NCI-H128 (cell line): ENCODE measurements at regions not wholly inside any gene's neighbourhood (a gene's known extent, or its start where the extent isn't known, plus 50 kb on each side); places are given as distances from the start of the nearest gene placed in this dataset.

ENCODE experiments used
- DNase-seq: peaks from one replicate; lab custom pipeline; 2025; ENCODE audit not compliant: unreplicated experiment; lab: John Stamatoyannopoulos, UW

- DNase-seq, result no peak
Measured at GRCh38 chr2:19300961-19301360, 57.5 kb downstream of the OSR1 start.

DNA sequence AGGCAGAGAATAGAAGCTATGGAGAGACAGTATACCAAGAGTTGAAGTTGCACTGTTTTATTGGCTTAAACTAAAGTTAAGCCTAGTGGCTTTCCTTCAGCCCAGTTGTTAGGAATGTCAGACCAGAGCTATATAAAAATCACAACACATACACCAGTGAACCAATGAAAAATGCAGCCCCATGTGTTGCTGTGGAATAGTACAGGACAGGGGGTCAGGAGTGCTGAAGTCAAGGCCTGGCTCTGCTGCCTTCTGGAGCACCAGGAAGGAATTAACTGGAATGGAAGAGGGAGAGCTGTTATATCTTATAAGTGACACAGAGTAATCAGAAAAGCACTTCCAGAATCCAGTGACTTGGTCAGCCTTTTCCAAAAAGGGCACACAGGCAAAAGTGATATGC lies 58.9 kb downstream of the OSR1 start:
- no peak for DNase-seq

DNA sequence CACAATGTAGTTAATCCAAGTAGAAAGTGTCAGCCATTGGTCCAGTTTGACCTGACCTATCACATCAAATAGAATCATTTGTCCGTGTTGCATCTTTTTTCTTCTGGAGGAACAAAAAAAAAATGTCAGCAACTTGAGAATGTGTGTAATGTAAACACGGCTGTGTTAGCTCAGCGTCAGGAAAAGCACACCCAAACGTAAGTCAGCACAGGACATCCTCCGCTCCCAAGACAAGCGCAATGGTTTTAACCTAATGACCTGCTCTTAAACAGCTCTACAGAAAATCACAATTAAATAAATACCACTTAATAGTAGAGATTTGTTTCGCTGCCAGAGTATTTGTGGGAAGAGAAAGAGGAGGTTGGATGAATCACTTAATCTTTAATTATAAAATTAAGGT lies 59.4 kb downstream of the OSR1 start:
- no peak for DNase-seq

DNA sequence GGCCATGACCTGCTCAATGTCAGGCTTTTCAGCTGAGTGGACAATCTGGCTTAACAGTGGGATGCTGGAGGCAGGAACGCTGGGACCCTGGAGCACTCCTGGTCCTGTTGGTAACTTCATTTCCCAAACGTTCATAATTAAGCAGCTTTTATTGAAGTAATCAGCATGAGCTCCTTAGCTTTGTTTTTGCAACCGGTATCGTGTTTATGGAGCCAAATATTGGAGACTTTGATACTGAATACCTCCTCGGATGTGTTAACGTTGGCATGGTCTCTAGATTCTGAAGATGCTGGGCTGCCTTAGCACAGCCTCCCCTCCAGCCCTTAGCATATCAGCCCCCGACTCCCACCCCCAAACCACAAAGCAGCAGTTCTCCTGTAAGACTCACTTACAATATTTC lies 60.7 kb downstream of the OSR1 start:
- DNase-seq, result no peak

GRCh38 chr2:19295998-19296502 lies 62.4 kb downstream of the OSR1 start:
- DNase-seq, result no peak

GRCh38 chr2:19292007-19292406 lies 66.4 kb downstream of the OSR1 start:
- DNase-seq, result no peak

DNA sequence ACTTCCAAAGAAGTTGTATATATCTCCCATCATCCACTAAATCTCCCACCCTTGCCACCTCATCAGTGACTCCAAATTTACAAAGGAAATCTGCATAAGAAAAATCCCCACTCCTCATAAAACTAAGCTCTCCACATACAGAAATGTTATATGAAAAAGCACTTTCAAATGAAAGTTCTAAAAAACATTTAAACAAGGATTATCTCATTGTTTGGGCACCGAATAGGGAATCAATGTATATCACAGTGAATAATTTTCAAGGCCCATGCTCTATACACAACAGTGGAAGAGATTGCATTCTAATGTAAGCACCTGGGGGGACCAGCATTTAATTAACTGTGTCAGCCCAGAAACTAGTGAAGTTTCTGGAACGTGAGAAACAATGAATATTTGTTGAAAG lies 70.1 kb downstream of the OSR1 start:
- DNase-seq, result no peak

GRCh38 chr2:19287324-19287723 lies 71.1 kb downstream of the OSR1 start:
- no peak for DNase-seq

DNA sequence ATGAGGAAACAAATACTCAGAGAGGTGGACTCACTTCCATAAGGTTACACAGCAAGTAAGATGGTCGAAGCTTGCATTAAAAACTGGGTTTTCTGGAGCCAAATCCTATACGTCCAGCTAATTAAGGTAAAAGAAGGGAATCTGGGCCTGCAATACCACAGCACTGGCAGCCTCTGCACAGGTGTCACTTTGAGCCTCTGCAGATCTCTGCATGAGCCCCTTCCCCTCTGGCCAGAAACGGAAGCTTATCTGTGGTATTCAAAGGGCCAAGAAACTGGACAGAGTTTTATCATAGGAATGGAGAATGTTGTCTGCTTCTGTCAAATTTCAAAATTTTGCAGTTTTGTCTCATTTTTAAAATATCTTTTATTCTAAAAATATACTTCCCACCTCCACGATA lies 76.1 kb downstream of the OSR1 start:
- DNase-seq, result no peak

- no peak for DNase-seq
Measured at GRCh38 chr2:19274439-19274838, 84.0 kb downstream of the OSR1 start.

DNA sequence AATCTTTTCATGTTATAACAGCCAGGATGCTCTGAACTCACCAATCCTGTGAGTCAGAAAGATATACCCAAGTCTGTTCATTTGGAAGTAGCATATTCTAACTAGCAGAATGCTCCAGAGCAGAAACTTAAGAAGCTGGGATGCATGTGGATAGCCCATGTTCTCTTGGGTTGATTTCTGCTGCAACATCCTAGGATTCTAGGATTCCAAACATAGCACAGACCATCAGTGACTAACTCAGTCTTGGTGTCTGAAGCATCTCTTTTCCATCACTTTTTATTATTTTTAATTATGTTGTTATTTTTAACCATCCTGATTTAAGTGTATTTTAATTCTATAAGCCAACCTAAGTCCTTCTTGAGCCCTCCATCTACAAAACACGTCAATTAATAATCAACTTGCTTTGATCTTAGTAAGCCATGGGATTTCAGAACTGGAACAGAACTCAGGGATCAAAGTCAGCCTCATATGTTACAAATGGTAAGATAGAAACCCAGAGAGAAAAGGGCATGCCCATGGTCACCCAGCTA lies 85.4 kb downstream of the OSR1 start:
- DNase-seq, result no peak

DNA sequence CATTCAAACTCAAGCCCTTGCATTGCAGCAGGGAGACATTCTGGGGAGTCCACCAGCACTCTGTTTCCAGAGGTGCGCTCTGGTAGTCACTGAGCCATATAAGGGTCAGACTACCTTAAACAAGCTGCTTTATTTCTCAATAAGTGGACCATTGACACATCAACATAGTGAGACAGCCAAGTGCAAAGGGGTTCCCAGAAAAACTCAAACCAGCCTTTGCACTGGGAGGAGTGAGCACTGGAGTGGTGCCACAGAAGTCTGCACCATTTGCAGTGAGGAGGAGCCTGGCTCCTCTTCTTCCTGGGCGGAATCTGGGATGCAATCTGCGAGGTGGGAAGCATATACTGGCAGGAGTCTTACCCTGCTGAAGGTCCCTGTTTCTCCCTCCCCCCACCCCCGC lies 86.4 kb downstream of the OSR1 start:
- DNase-seq, result no peak

- DNase-seq, result no peak
Measured at GRCh38 chr2:19264852-19265251, 93.6 kb downstream of the OSR1 start.

DNA sequence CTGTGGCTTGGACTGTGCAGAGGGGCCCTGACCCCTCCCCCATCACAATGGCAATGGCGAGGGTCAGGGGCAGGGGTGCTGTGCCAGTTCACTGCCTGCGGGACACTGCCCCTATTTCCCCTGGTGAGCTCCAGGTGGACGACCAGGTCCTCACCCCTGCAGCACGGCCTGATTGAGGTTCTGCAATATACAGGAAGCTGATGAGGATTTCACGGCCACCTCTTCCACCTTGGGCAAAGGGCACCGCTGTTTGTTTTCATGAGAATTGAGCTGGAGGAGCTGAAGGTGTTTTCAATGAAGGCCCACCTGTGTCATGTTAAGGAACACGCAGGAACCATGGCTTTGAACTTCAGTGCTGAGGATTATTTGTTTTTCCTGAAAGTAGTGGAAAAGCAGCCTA lies 96.3 kb downstream of the OSR1 start:
- DNase-seq, result no peak

DNA sequence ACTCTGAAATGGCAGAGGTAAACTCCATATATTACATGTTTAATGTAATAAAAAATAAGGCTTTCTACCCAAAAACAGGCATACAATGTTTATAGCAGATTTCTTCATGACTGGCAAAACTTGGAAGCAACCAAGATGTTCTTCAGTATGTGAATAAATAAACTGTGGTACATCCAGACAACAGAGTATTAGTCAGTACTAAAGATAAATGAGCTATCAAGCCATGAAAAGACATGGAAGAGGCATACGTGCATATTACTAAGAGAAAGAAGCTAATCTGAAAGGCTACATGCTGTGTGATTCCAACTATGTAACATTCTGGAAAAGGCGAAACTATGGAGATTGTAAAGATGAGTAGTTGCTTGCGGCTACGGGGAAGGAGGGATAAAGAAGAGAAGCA lies 97.4 kb downstream of the OSR1 start:
- no peak for DNase-seq

DNA sequence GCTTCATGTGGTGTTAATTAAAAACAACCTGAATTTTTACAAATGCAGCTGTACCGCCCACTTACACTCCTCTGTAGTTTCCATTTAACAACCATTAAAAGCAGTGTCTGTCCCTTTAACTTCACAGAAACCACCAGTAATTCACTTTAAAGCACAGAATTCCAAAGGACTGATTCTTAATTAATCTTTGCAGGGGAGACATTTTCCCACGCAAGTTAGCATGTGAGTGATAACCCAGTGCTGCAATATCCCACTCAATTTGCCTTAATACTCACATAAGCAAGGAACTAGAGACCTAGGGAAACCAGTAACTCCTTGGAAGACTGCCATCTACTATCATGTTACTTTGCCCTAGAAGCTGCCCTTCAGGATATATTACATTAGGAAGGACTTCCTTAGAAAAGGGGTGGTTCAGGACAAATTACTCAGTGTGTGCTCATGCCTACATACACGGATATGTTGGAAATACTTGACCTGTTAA lies 102.3 kb downstream of the OSR1 start:
- no peak for DNase-seq

- no peak for DNase-seq
Measured at GRCh38 chr2:19255481-19255880, 102.9 kb downstream of the OSR1 start.

DNA sequence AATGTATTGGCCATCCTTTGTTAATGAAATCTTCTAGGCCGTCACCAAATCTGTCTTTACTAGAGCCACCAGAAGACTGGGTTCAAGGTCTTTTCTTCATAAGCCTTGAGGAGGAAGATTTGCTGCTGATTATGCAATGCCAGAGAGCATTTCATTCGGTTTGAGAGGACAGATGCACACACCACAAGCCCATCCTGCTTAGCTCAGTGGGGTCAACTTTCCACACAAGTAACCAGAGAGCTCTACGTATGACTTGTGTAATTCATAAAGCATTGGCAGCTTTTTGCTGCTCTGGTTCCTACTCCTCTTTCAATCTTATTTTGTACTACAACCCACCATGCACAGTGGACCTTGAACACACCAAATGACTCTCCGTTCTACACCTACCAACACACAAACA lies 106.9 kb downstream of the OSR1 start:
- no peak for DNase-seq

GRCh38 chr2:19250906-19251305 lies 107.5 kb downstream of the OSR1 start:
- DNase-seq, result no peak

DNA sequence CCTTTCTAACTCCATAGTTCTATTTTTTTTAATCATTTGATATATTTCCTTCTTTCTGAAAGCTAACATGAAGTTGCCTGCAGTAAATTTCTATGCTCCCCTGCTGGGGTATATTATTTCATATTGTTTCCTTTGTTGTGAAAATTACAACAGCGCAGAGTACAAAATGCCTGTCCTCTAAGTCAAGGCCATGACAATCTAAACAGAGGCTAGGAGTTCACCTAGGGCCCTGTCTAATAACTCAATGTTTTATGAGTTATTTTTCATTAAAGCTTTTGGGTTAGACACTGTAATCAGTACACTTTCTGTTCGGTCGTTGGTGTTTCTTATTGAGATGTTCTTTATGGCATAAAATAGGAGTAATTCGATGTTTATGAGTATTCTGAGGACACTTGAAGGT lies 111.2 kb downstream of the OSR1 start:
- DNase-seq, result no peak

DNA sequence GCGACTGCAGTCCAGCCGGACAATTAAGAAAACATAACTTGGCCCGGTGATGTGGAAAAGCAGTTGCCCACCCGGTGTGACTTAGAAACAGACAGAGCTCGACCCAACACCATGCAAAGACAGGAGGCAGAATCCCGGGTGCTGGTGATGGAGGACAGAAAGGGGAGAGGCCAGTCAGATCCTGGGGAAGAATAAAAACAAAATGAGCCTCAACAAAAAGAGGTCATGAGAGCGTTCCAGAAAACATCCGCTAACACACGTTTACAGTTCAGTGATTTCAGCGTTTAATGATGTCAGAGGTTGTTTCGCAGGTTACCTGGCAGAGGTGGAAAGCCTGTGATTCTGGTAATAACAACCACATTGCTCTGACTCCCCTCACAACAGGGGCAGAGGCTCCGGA lies 111.9 kb downstream of the OSR1 start:
- DNase-seq, result no peak

DNA sequence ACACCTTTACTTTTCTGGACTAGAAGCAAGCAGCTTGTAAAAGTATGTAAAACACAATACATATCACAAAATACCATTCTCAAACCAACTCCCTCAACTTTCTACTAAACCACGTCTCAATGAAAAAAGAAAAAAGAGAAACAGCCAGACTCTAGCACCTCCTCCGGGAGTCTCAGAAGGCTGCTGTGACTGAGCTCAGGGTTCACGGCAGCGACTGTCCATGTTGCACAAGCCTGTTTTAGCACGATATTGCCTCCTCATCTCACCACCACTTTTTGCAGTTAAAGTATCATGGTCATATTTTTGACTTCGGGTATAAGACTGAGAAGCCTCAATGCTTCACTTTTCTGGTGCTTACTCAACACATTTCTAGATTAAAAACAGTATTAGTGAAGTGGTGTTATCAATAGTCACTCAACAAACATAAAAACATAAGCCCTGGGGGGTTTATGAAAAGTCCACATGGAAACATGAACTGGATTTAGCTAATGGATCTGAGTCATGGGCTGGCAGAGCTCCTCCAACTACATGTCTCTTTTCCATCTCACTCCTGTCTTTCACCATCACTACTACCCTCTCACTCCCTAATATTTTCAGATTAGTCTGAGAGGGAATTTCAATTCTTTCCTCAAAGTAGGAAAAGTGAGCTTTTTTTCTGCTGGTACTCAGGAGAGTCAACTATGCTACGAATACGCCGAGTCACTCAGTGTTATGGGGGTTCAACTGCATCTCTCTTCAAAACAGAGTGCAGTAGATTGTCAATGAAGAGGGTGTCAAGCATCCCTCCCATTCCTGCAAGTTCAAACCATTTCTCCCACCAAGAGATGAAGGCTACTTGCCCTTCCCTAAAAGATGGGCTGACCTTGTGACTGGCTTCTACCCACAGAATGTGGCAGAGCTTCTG lies 113.7 kb downstream of the OSR1 start:
- DNase-seq, result no peak
